ENCODE measurements at regions not wholly inside any gene's neighbourhood (a gene's known extent, or its start where the extent isn't known, plus 50 kb on each side); places are given as distances from the start of the nearest gene placed in this dataset. TPM values are rescaled to one million over a fixed set of nuclear protein-coding genes. Genes with fewer than 3 reads are reported as not detected.

DNA sequence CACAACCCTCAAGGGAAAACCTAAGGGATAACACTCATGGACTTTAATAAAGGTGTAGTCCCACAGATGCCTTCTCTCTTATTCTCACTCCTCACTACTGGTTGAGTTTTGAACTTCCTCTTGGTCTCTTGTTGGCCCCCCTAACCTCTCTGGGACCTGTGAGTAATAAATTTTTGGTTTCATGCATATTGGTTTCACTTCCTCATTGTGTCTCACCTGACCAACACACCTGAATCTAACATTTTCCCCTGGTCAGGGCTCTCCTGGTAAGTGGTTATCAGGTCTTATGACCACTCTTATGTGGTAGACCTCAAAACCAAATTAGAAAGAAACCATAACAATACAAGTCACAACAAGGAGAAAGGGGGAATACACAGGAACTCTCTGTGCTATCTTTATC is 60.5 kb upstream of the PRMT6 start:
- TF ChIP-seq, protein P1, sequence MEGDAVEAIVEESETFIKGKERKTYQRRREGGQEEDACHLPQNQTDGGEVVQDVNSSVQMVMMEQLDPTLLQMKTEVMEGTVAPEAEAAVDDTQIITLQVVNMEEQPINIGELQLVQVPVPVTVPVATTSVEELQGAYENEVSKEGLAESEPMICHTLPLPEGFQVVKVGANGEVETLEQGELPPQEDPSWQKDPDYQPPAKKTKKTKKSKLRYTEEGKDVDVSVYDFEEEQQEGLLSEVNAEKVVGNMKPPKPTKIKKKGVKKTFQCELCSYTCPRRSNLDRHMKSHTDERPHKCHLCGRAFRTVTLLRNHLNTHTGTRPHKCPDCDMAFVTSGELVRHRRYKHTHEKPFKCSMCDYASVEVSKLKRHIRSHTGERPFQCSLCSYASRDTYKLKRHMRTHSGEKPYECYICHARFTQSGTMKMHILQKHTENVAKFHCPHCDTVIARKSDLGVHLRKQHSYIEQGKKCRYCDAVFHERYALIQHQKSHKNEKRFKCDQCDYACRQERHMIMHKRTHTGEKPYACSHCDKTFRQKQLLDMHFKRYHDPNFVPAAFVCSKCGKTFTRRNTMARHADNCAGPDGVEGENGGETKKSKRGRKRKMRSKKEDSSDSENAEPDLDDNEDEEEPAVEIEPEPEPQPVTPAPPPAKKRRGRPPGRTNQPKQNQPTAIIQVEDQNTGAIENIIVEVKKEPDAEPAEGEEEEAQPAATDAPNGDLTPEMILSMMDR (IDR thresholded peaks at IDR 0.05; ENCODE audit: low read depth) = no peak

DNA sequence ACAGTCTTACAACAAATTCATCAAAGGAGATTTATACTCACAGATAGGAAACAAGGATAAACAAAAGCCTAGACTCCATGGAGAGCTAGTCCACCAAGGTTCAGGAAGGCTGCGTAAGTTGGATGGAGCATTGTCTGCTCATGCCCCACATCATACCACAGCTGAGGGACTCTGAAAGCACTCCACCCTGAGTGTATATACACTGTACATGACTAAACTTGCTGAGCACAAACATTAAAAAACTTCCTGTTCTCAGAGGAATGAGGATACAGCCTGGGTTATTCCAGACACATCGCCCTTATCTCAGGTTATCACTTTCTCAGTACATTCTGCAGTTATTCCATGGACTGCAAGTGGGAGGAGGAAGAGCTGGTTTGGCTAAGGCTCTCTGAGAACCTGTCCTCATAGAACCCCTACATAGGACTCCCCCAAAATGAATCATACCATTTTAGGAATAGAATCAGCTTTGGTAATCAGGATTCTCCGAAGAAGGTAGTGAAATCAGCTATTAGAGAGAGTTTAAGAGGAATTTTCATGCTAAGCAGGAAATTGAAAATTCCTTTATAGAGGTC is 58.0 kb upstream of the PRMT6 start:
- TF ChIP-seq, protein P1 (IDR thresholded peaks at IDR 0.05; ENCODE audit: low read depth) = no peak

DNA sequence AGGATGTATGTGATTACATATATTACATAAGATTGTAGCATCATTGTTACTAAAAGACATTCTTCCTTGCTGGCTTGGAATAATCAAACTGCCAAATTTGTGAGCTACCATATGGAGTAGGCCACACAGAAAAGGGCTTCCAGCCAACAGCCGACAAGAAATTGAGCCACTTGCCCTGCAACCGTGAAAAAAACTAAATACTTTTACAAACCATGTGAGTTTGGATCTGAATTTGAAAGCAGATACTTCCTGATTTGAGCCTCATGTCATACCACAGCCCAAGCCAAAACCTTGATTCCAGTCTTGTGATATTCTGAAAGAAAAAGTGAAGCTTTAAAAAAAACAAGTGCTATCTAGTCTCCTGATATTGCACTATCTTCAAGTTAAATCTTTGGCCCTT is 55.6 kb upstream of the PRMT6 start:
- TF ChIP-seq, protein P1 (IDR thresholded peaks at IDR 0.05; ENCODE audit: low read depth) = no peak

DNA sequence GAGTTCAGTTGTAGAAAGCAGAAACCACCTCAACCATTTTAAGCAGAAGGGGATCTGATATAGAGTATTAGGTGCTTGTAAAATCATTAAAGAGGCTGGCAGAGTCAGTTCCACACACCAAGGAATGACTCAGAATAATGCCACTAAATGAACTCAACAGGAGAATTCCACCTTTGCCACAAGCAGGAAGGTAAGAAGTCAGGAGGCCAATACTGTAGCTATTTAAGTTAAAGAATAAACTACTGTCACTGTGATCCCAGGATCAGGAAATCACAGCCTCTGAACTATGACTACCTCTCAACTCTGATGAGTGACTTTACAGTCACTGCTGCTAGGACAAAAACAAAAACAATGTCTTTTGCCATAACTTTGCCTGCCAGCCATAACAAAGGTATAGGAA is 52.5 kb upstream of the PRMT6 start:
- TF ChIP-seq, protein P1 (IDR thresholded peaks at IDR 0.05; ENCODE audit: low read depth) = no peak

DNA sequence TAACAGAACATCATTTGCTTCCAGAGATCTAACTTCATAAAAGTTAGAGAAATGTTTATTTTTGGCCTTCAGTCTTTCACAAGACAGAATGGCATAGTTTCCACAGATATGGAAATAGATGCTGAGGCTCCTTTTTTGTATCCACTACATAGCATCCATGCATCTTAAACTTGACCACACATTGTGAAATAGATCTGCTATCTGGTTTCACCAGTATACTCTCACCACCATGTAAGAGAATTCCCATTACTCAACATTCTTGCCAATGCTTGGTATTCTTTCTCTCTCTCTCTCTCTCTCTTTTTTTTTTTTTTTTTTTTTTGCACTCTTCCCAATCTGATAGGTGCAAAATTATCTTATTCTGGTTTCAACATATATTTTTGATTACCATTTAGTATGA is 52.1 kb upstream of the PRMT6 start:
- TF ChIP-seq, protein P1 (IDR thresholded peaks at IDR 0.05; ENCODE audit: low read depth) = no peak

Small RNAs in the stretch of these regions (small RNA-seq; reads per million reads assigned to genes)
- gene AL596327.1 = not detected
- 0.49 reads per million for gene SEPT2P1
